Upper lobe of left lung (tissue), 6 donors: ENCODE measurements at regions not wholly inside any gene's neighbourhood (a gene's known extent, or its start where the extent isn't known, plus 50 kb on each side); places are given as distances from the start of the nearest gene placed in this dataset.

Experiments
- ATAC-seq, 2 donors: fragments of 200-7000 bp; cut with Tn5 transposase; one replicate each; pipeline ENCODE4 v1.9.1; 2022; ENCODE audit warnings: mild to moderate bottlenecking in 2 of 2, moderate library complexity in 2 of 2; ENCODE audit not compliant: low FRiP score in 2 of 2
- DNase-seq, 2 donors: peaks; one replicate each; pipeline ENCODE4 v3.0.0-alpha.2; 2019 to 2020
- H3K27ac ChIP-seq, 4 donors: fragments of 200-600 bp; sonication (generic); one replicate each; pipeline ENCODE4 v1.5.1; 2016 to 2019
- H3K27me3 ChIP-seq, 4 donors: fragments of 200-600 bp; sonication (generic); one replicate each; pipeline ENCODE4 v1.5.1; 2017 to 2019
- H3K36me3 ChIP-seq, 4 donors: fragments of 200-600 bp; sonication (generic); one replicate each; pipeline ENCODE4 v1.5.1; 2016 to 2019
- H3K4me1 ChIP-seq, 4 donors: fragments of 200-600 bp; sonication (generic); one replicate each; pipeline ENCODE4 v1.5.1; 2018 to 2019
- H3K4me3 ChIP-seq, 4 donors: fragments of 200-600 bp; sonication (generic); one replicate each; pipeline ENCODE4 v1.5.1; 2017 to 2019; ENCODE audit warnings: mild to moderate bottlenecking in 2 of 4, moderate library complexity in 1 of 4
- H3K9me3 ChIP-seq, 4 donors: fragments of 200-600 bp; sonication (generic); one replicate each; pipeline ENCODE4 v1.5.1; 2018 to 2019
- CTCF ChIP-seq, 6 experiments: fragments of 450-650 bp in 4 of 6; fragments of 200-600 bp in 2 of 6; sonication (generic) in 2 of 6; IDR thresholded peaks; one replicate each; pipeline ENCODE4 v1.5.1; 2016 to 2019; ENCODE audit warnings: antibody characterized with exemption in 6 of 6
- EP300 ChIP-seq, 4 donors: sonication (generic); formaldehyde crosslinking; IDR thresholded peaks; one replicate each; pipeline ENCODE4 v1.5.1; 2017; ENCODE audit warnings: antibody characterized with exemption in 4 of 4, control low read depth in 2 of 4
- POLR2A ChIP-seq, 4 donors: fragments of 450-650 bp; IDR thresholded peaks; one replicate each; pipeline ENCODE4 v1.5.1; 2016 to 2017; ENCODE audit warnings: antibody characterized with exemption in 4 of 4, mild to moderate bottlenecking in 2 of 4
- POLR2AphosphoS5 ChIP-seq, 2 donors: sonication (generic); formaldehyde crosslinking; IDR thresholded peaks; one replicate each; pipeline ENCODE4 v1.5.1; 2017; ENCODE audit warnings: antibody characterized with exemption in 2 of 2
- WGBS, 2 donors: methylation state at CpG; one replicate each; pipeline ENCODE4 v1.1.5; 2017 to 2018; 5-methylcytosine and 5-hydroxymethylcytosine counted together
- donor health status: DM: no; HTN: no; CAD: no; lungs with moderate emphysema.
- donor health status: DM: no; HTN: yes; CAD: no; lungs with severe emphysema.

- H3K9me3 ChIP-seq, result no peaks in the 10 kb centered on the region
- H3K27me3 ChIP-seq, result no peaks in the 10 kb centered on the region
- no peak for ATAC-seq
- peak overlapping the region; percentile 69 to 85 (median 78) for H3K27ac ChIP-seq
- H3K4me1 ChIP-seq, result peaks cover 10 to 24% (median 14%) of the 10 kb centered on the region in 4 donors
- TF ChIP-seq CTCF (IDR thresholded peaks at IDR 0.05) (no peak), POLR2A (IDR thresholded peaks at IDR 0.05) (no peak), POLR2AphosphoS5 (IDR thresholded peaks at IDR 0.05) (no peak), EP300 (IDR thresholded peaks at IDR 0.05) (no peak)
- no peak for DNase-seq
- no peaks in the 10 kb centered on the region for H3K36me3 ChIP-seq
- no peak overlapping the region for H3K4me3 ChIP-seq
- 95 to 96% methylated on average over 7 to 8 of the region's 8 CpGs for WGBS, 2 donors
Measured at GRCh38 chr20:50258790-50259483, 68.3 kb downstream of the CEBPB start.

GRCh38 chr20:50259705-50260478 is 69.3 kb downstream of the CEBPB start:
- H3K27ac ChIP-seq, result peak overlapping the region; percentile 69 to 85 (median 78)
- DNase-seq, result peak in 1 of 2 donors; percentile 60
- 33 to 47% methylated on average over 9 of the region's 9 CpGs for WGBS, 2 donors

GRCh38 chr20:50260479-50261221 is 70.0 kb downstream of the CEBPB start:
- Histone ChIP-seq H3K27me3 (no peaks in the 10 kb centered on the region), H3K4me3 (no peak overlapping the region), H3K27ac (peak overlapping the region; percentile 69 to 85 (median 78)), H3K36me3 (no peaks in the 10 kb centered on the region), H3K4me1 (peaks cover 10 to 24% (median 14%) of the 10 kb centered on the region in 4 donors), H3K9me3 (no peaks in the 10 kb centered on the region)
- ATAC-seq (peak; percentile 56 to 71), DNase-seq (peak in 1 of 2 donors; percentile 60)
- TF ChIP-seq POLR2AphosphoS5 (IDR thresholded peaks at IDR 0.05) (no peak), POLR2A (IDR thresholded peaks at IDR 0.05) (no peak), CTCF (IDR thresholded peaks at IDR 0.05) (no peak), EP300 (IDR thresholded peaks at IDR 0.05) (no peak)
- 53 to 74% methylated on average over 8 of the region's 8 CpGs for WGBS, 2 donors

More at GRCh38 chr20:50259705-50260478, 69.3 kb downstream of the CEBPB start:
- Histone ChIP-seq H3K4me1 (peaks cover 10 to 24% (median 14%) of the 10 kb centered on the region in 4 donors), H3K36me3 (no peaks in the 10 kb centered on the region), H3K9me3 (no peaks in the 10 kb centered on the region), H3K27me3 (no peaks in the 10 kb centered on the region), H3K4me3 (no peak overlapping the region)
- TF ChIP-seq POLR2A (IDR thresholded peaks at IDR 0.05) (peak in 1 of 4 donors; percentile 58), CTCF (IDR thresholded peaks at IDR 0.05) (no peak), EP300 (IDR thresholded peaks at IDR 0.05) (no peak), POLR2AphosphoS5 (IDR thresholded peaks at IDR 0.05) (no peak)
- ATAC-seq, result peak; percentile 61 to 66

GRCh38 chr20:50261471-50262212 is 71.0 kb downstream of the CEBPB start:
- Histone ChIP-seq H3K9me3 (no peaks in the 10 kb centered on the region), H3K36me3 (no peaks in the 10 kb centered on the region), H3K4me3 (no peak overlapping the region), H3K27me3 (no peaks in the 10 kb centered on the region), H3K4me1 (peaks cover 12 to 27% (median 15%) of the 10 kb centered on the region in 4 donors), H3K27ac (peak overlapping the region in 3 of 4 donors; percentile 69 to 85 (median 80))
- ATAC-seq, result no peak
- no peak for DNase-seq
- peak in 1 of 4 donors; percentile 17 for TF ChIP-seq POLR2A (IDR thresholded peaks at IDR 0.05)
- TF ChIP-seq POLR2AphosphoS5 (IDR thresholded peaks at IDR 0.05), result no peak
- WGBS, 2 donors, result 73 to 79% methylated on average over 7 of the region's 7 CpGs
